ENCODE measurements at regions not wholly inside any gene's neighbourhood (a gene's known extent, or its start where the extent isn't known, plus 50 kb on each side); places are given as distances from the start of the nearest gene placed in this dataset.

GRCh38 chr3:166488977-166489672, 651.9 kb upstream of the BCHE start:
- Mint-ChIP-seq H3K36me3 (ENCODE audit: insufficient read depth in 2 of 2) (peaks cover 0 to 3% of the 10 kb centered on the region in 2 donors), H3K4me1 (ENCODE audit: low read depth) (no peaks in the 10 kb centered on the region), H3K9me3 (peaks cover 3 to 8% of the 10 kb centered on the region in 2 donors), H3K27ac (no peak overlapping the region), H3K27me3 (ENCODE audit: low read depth) (no peaks in the 10 kb centered on the region), H3K4me3 (no peak overlapping the region)
- ATAC-seq (replicated peaks in 1 of 2) (no peak), DNase-seq (no peak)

DNA sequence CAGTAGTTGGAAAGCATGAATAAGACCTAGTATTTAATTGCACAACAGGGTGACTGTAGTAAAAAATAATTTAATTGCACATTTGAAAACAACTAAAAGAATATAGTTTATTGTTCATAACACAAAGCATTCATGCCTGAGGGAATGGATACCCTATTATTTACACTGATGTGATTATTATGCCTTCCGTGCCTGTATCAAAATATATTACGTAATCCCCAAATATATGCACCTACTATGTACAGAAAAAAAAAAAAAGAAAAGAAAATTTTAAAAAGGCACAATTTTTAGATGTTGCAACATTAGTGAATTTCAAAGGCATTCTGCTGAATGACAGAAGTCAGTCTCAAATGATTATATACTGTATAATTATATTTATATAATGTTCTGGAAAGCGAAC, 647.2 kb upstream of the BCHE start:
- Mint-ChIP-seq H3K27me3 (ENCODE audit: low read depth) (no peaks in the 10 kb centered on the region), H3K9me3 (peaks cover 8% of the 10 kb centered on the region in 2 donors), H3K36me3 (ENCODE audit: insufficient read depth in 2 of 2) (no peaks in the 10 kb centered on the region), H3K4me1 (ENCODE audit: low read depth) (no peaks in the 10 kb centered on the region), H3K4me3 (no peak overlapping the region), H3K27ac (no peak overlapping the region)
- ATAC-seq (replicated peaks in 1 of 2) (no peak), DNase-seq (no peak)

DNA sequence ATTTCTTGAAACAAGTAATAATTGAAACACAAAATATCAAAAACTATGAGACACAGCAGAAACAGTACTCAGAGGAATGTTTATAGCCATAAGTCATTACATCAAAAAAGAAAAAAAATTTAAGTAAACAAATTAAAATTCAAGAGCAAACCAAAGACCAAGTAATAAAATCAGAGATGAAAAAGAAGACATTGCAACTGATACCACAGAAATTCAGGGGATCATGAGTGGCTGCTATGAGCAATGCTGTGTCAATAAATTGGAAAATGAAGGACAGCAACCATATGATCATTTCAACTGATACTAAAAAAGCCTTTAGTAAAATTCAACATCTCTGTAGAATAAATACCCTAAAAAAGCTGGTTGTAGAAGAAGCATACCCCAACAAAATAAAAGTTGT, 644.1 kb upstream of the BCHE start:
- Mint-ChIP-seq H3K27me3 (ENCODE audit: low read depth) (no peaks in the 10 kb centered on the region), H3K4me3 (no peak overlapping the region), H3K4me1 (ENCODE audit: low read depth) (no peaks in the 10 kb centered on the region), H3K36me3 (ENCODE audit: insufficient read depth in 2 of 2) (no peaks in the 10 kb centered on the region), H3K9me3 (peaks cover 9 to 13% of the 10 kb centered on the region in 2 donors), H3K27ac (no peak overlapping the region)
- DNase-seq (no peak), ATAC-seq (replicated peaks in 1 of 2) (no peak)

GRCh38 chr3:166478356-166478755, 641.1 kb upstream of the BCHE start:
- no peak for DNase-seq
- no peak for ATAC-seq (replicated peaks in 1 of 2)
- H3K4me1 Mint-ChIP-seq (ENCODE audit: low read depth), result no peaks in the 10 kb centered on the region

GRCh38 chr3:166473501-166473900, 636.3 kb upstream of the BCHE start:
- no peak overlapping the region for H3K4me3 Mint-ChIP-seq
- DNase-seq (no peak), ATAC-seq (replicated peaks in 1 of 2) (no peak)
- no peak overlapping the region for H3K27ac Mint-ChIP-seq
- H3K4me1 Mint-ChIP-seq (ENCODE audit: low read depth), result no peaks in the 10 kb centered on the region
- no peaks in the 10 kb centered on the region for H3K36me3 Mint-ChIP-seq (ENCODE audit: insufficient read depth in 2 of 2)
- peaks cover 2 to 5% of the 10 kb centered on the region in 2 donors for H3K9me3 Mint-ChIP-seq
- no peaks in the 10 kb centered on the region for H3K27me3 Mint-ChIP-seq (ENCODE audit: low read depth)

More at GRCh38 chr3:166478356-166478755, 641.1 kb upstream of the BCHE start:
- no peak overlapping the region for H3K27ac Mint-ChIP-seq
- no peaks in the 10 kb centered on the region for H3K27me3 Mint-ChIP-seq (ENCODE audit: low read depth)
- H3K36me3 Mint-ChIP-seq (ENCODE audit: insufficient read depth in 2 of 2), result no peaks in the 10 kb centered on the region
- H3K4me3 Mint-ChIP-seq, result no peak overlapping the region
- H3K9me3 Mint-ChIP-seq, result peaks cover 7 to 8% of the 10 kb centered on the region in 2 donors

DNA sequence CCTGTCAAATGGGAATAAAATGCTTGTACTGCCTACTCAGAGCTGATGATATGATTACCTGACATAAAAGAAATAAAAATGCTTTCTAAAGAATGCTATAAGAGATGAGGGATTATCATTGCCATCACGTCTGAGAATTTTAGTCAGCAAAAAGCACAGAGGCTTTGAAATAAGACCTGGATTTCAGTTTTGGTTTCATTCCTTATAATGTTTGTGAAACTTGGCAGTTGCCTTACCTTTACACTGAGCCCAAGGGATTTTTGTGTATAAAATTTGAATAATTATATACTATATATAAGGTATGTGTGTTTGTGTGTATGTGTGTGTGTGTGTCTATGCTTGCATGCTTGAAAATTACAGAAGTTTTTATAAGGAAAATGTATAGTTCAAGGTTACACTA, 634.8 kb upstream of the BCHE start:
- no peak overlapping the region for H3K27ac Mint-ChIP-seq
- no peaks in the 10 kb centered on the region for H3K27me3 Mint-ChIP-seq (ENCODE audit: low read depth)

GRCh38 chr3:166471074-166471767, 634.0 kb upstream of the BCHE start:
- DNase-seq (no peak), ATAC-seq (replicated peaks in 1 of 2) (no peak)
- Mint-ChIP-seq H3K36me3 (ENCODE audit: insufficient read depth in 2 of 2) (no peaks in the 10 kb centered on the region), H3K4me1 (ENCODE audit: low read depth) (no peaks in the 10 kb centered on the region), H3K27ac (no peak overlapping the region), H3K9me3 (no peaks in the 10 kb centered on the region), H3K4me3 (no peak overlapping the region), H3K27me3 (ENCODE audit: low read depth) (no peaks in the 10 kb centered on the region)

More for the DNA sequence above, 634.8 kb upstream of the BCHE start:
- DNase-seq (no peak), ATAC-seq (replicated peaks in 1 of 2) (no peak)
- no peaks in the 10 kb centered on the region for H3K36me3 Mint-ChIP-seq (ENCODE audit: insufficient read depth in 2 of 2)
- no peaks in the 10 kb centered on the region for H3K4me1 Mint-ChIP-seq (ENCODE audit: low read depth)
- H3K4me3 Mint-ChIP-seq, result no peak overlapping the region
- H3K9me3 Mint-ChIP-seq, result no peaks in the 10 kb centered on the region

- DNase-seq, result no peak
- Mint-ChIP-seq H3K27me3 (ENCODE audit: low read depth) (no peaks in the 10 kb centered on the region), H3K36me3 (ENCODE audit: insufficient read depth in 2 of 2) (no peaks in the 10 kb centered on the region), H3K9me3 (peaks cover 4 to 5% of the 10 kb centered on the region in 2 donors), H3K27ac (no peak overlapping the region), H3K4me1 (ENCODE audit: low read depth) (no peaks in the 10 kb centered on the region), H3K4me3 (no peak overlapping the region)
- no peak for ATAC-seq (replicated peaks in 1 of 2)
Observed at GRCh38 chr3:166462891-166463470, 625.8 kb upstream of the BCHE start.

GRCh38 chr3:166461626-166462025, 624.4 kb upstream of the BCHE start:
- Mint-ChIP-seq H3K27ac (no peak overlapping the region), H3K27me3 (ENCODE audit: low read depth) (no peaks in the 10 kb centered on the region), H3K36me3 (ENCODE audit: insufficient read depth in 2 of 2) (no peaks in the 10 kb centered on the region), H3K9me3 (peaks cover 5 to 7% of the 10 kb centered on the region in 2 donors), H3K4me3 (no peak overlapping the region), H3K4me1 (ENCODE audit: low read depth) (no peaks in the 10 kb centered on the region)
- ATAC-seq (replicated peaks in 1 of 2) (no peak), DNase-seq (no peak)

DNA sequence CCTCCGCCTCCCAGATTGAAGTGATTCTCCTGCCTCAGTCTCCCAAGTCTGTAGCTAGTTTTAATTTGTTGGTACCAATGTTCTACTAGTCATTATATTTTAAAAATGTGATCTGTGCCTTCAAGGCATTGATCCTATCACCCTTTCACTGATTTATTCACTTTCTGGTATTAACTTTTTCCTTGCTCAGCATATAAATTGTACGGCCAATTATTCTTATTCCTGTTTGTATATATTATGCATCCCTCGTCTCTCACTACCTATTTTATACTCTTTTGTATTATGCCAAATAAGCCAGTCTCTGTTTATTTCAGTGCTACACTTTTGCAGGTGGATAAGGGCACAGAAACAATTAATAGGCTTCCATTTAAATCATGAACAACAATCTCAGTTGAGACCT, 620.2 kb upstream of the BCHE start:
- ATAC-seq (replicated peaks in 1 of 2), result no peak
- no peak for DNase-seq
- Mint-ChIP-seq H3K27me3 (ENCODE audit: low read depth) (no peaks in the 10 kb centered on the region), H3K9me3 (peaks cover 4 to 12% of the 10 kb centered on the region in 2 donors), H3K36me3 (ENCODE audit: insufficient read depth in 2 of 2) (no peaks in the 10 kb centered on the region), H3K4me1 (ENCODE audit: low read depth) (no peaks in the 10 kb centered on the region), H3K27ac (no peak overlapping the region), H3K4me3 (no peak overlapping the region)

DNA sequence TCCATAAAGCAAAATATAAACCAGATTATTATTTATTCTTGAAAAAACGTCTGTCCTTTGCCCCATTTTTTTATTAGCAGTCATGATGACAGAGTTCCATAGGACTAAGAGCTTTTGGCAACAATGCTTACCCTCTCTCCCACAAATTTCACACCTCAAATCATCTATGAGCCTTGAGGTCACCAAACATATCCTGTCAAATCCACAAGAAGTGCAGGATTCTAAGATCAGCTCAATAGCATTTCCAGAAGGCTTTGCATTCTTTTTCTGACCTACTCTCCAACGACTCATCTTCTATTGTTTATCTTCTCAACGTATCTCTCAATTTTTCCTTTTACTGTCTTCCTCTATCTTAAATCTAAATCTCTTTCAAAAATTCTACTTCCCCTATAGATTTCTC, 619.1 kb upstream of the BCHE start:
- no peak for ATAC-seq (replicated peaks in 1 of 2)
- H3K4me1 Mint-ChIP-seq (ENCODE audit: low read depth), result no peaks in the 10 kb centered on the region
- no peak overlapping the region for H3K4me3 Mint-ChIP-seq
- DNase-seq, result no peak
- no peaks in the 10 kb centered on the region for H3K27me3 Mint-ChIP-seq (ENCODE audit: low read depth)
- no peak overlapping the region for H3K27ac Mint-ChIP-seq
- peaks cover 6 to 12% of the 10 kb centered on the region in 2 donors for H3K9me3 Mint-ChIP-seq
- no peaks in the 10 kb centered on the region for H3K36me3 Mint-ChIP-seq (ENCODE audit: insufficient read depth in 2 of 2)

- H3K27me3 Mint-ChIP-seq (ENCODE audit: low read depth), result no peaks in the 10 kb centered on the region
Observed at GRCh38 chr3:166455744-166456143, 618.5 kb upstream of the BCHE start.

GRCh38 chr3:166453478-166453877, 616.3 kb upstream of the BCHE start:
- DNase-seq (no peak), ATAC-seq (replicated peaks in 1 of 2) (no peak)
- no peaks in the 10 kb centered on the region for H3K36me3 Mint-ChIP-seq (ENCODE audit: insufficient read depth in 2 of 2)
- no peaks in the 10 kb centered on the region for H3K27me3 Mint-ChIP-seq (ENCODE audit: low read depth)
- no peak overlapping the region for H3K27ac Mint-ChIP-seq
- no peaks in the 10 kb centered on the region for H3K4me1 Mint-ChIP-seq (ENCODE audit: low read depth)
- no peak overlapping the region for H3K4me3 Mint-ChIP-seq
- peaks cover 4 to 10% of the 10 kb centered on the region in 2 donors for H3K9me3 Mint-ChIP-seq

More at GRCh38 chr3:166455744-166456143, 618.5 kb upstream of the BCHE start:
- H3K36me3 Mint-ChIP-seq (ENCODE audit: insufficient read depth in 2 of 2), result no peaks in the 10 kb centered on the region
- no peak overlapping the region for H3K27ac Mint-ChIP-seq
- ATAC-seq (replicated peaks in 1 of 2) (no peak), DNase-seq (no peak)
- no peak overlapping the region for H3K4me3 Mint-ChIP-seq
- H3K4me1 Mint-ChIP-seq (ENCODE audit: low read depth), result no peaks in the 10 kb centered on the region
- H3K9me3 Mint-ChIP-seq, result peaks cover 6 to 12% of the 10 kb centered on the region in 2 donors
